MM.1S (cell line): ENCODE measurements at regions not wholly inside any gene's neighbourhood (a gene's known extent, or its start where the extent isn't known, plus 50 kb on each side); places are given as distances from the start of the nearest gene placed in this dataset.

Experiments
- DNase-seq: peaks from one replicate; pipeline ENCODE4 v3.0.0-alpha.2; 2015
- H2AFZ ChIP-seq: fragments of 300-600 bp; sonication (generic); 2 replicates; pipeline ENCODE4 v1.6.0; 2016; ENCODE audit warnings: antibody characterized with exemption, low read length
- H3F3A ChIP-seq: fragments of 300-600 bp; sonication (generic); 2 replicates; pipeline ENCODE4 v1.6.1; 2016; ENCODE audit warnings: mild to moderate bottlenecking, antibody characterized with exemption, low read length, moderate library complexity, mixed read lengths; ENCODE audit not compliant: insufficient read depth
- H3K27ac ChIP-seq: fragments of 300-600 bp; sonication (generic); 2 replicates; pipeline ENCODE4 v1.5.1; 2016; ENCODE audit warnings: mild to moderate bottlenecking, low read length
- H3K27me3 ChIP-seq: fragments of 300-600 bp; sonication (generic); replicated peaks from 2 replicates; pipeline ENCODE4 v1.6.0; 2016; ENCODE audit warnings: low read length; ENCODE audit not compliant: insufficient read depth
- H3K36me3 ChIP-seq: fragments of 300-600 bp; sonication (generic); replicated peaks from 2 replicates; pipeline ENCODE4 v1.6.1; 2016; ENCODE audit warnings: mild to moderate bottlenecking, low read length, mixed read lengths; ENCODE audit not compliant: insufficient read depth
- H3K4me1 ChIP-seq: fragments of 300-600 bp; sonication (generic); 2 replicates; pipeline ENCODE4 v1.6.1; 2016; ENCODE audit warnings: low read length, mixed read lengths
- H3K4me2 ChIP-seq: fragments of 300-600 bp; sonication (generic); 2 replicates; pipeline ENCODE4 v1.6.0; 2016; ENCODE audit warnings: low read depth, low read length
- H3K4me3 ChIP-seq: fragments of 300-600 bp; sonication (generic); 2 replicates; pipeline ENCODE4 v1.5.1; 2016; ENCODE audit warnings: low read length, mixed read lengths
- H3K79me2 ChIP-seq: fragments of 300-600 bp; sonication (generic); 2 replicates; pipeline ENCODE4 v1.6.1; 2016; ENCODE audit warnings: mixed run types, low read length, mixed read lengths
- H3K9ac ChIP-seq: fragments of 300-600 bp; sonication (generic); 2 replicates; pipeline ENCODE4 v1.6.1; 2016; ENCODE audit warnings: low read length, mixed read lengths
- H3K9me2 ChIP-seq: fragments of 300-600 bp; sonication (generic); replicated peaks from 2 replicates; pipeline ENCODE4 v1.6.1; 2016; ENCODE audit warnings: mild to moderate bottlenecking, low read length, mixed read lengths; ENCODE audit not compliant: insufficient read depth
- H3K9me3 ChIP-seq: fragments of 300-600 bp; sonication (generic); replicated peaks from 2 replicates; pipeline ENCODE4 v1.6.1; 2016; ENCODE audit warnings: mild to moderate bottlenecking, low read length, mixed read lengths; ENCODE audit not compliant: insufficient read depth
- H4K20me1 ChIP-seq: fragments of 300-600 bp; sonication (generic); 2 replicates; pipeline ENCODE4 v1.6.1; 2016; ENCODE audit warnings: mild to moderate bottlenecking, low read length, moderate library complexity, mixed read lengths; ENCODE audit not compliant: insufficient read depth
- EZH2 ChIP-seq: fragments of 300-600 bp; sonication (generic); optimal IDR thresholded peaks from 2 replicates; pipeline ENCODE3; 2017; ENCODE audit warnings: low read depth, mild to moderate bottlenecking, antibody characterized with exemption, low read length, mixed read lengths
- EZH2phosphoT487 ChIP-seq: fragments of 300-600 bp; sonication (generic); IDR thresholded peaks from 2 replicates; pipeline ENCODE4 v1.6.1; 2018; ENCODE audit warnings: antibody characterized with exemption, low read length
- TF ChIP-seq, protein P1 (sequence below): fragments of 300-600 bp; sonication (generic); IDR thresholded peaks from 2 replicates; pipeline ENCODE4 v1.5.1; 2016; ENCODE audit warnings: antibody characterized with exemption, low read length, mixed read lengths

DNA sequence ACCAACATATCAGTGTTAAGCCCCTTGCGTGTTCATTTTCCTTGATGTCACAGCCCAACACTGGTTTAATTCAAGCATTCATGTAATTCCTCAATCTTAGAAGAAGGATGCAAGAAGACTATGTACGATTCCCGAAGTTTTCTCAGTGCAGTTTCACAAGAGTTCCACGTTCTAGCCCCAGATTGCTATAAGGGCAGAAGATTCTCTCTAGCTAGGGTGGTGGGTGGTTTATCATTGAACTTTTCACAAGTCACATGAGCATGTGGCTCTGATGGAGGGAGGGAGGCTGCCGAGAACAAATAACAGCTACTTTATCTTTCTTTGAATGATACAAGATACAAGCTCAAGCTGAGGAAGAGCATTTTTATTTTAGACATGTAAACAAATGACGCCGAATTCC lies 71.9 kb upstream of the NHSL1 start:
- no peak for DNase-seq
- H3K4me3 ChIP-seq: no peak overlapping the region
- no peaks in the 10 kb centered on the region for H3K79me2 ChIP-seq
- no peaks in the 10 kb centered on the region for H3K9me2 ChIP-seq
- no peaks in the 10 kb centered on the region for H3K36me3 ChIP-seq
- H3F3A ChIP-seq: no peaks in the 10 kb centered on the region
- H3K27ac ChIP-seq: no peak overlapping the region
- no peak for TF ChIP-seq EZH2
- H2AFZ ChIP-seq: no peak overlapping the region
- no peaks in the 10 kb centered on the region for H3K9me3 ChIP-seq
- H3K4me1 ChIP-seq: no peaks in the 10 kb centered on the region
- H4K20me1 ChIP-seq: no peaks in the 10 kb centered on the region
- no peak overlapping the region for H3K4me2 ChIP-seq
- H3K9ac ChIP-seq: no peak overlapping the region
- no peaks in the 10 kb centered on the region for H3K27me3 ChIP-seq

DNA sequence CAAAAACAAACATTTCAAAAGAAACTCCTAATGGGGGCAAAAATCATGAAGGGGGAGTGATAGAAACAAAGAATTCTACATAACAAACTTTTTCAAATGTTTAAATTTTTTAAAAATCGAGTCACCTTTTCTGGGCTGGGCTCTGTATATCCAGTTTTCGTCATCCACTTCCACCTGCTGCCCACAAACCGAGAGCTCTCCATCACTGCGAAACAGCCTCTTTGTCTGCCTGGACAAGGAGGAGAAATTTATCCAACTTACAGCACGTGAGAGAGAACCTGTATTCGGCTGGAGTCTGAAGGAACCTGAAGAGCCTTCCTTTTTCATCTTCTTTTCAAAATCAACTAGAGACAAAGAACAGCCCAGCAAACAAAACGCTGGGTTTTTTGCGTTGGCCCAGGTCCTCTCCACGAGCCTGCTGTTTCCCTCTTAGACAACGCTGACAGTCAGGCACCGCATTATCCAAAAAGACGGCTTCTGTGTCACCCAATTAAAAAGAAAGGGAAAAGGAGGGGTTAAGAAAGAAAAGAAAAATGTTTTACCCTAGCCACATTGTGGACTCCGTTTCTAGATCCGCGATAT lies 72.4 kb upstream of the NHSL1 start:
- no peaks in the 10 kb centered on the region for H3K36me3 ChIP-seq
- H3K4me2 ChIP-seq: no peak overlapping the region
- H3K9me3 ChIP-seq: no peaks in the 10 kb centered on the region
- H3K4me3 ChIP-seq: no peak overlapping the region
- H3K9ac ChIP-seq: no peak overlapping the region
- H3K27me3 ChIP-seq: no peaks in the 10 kb centered on the region
- H4K20me1 ChIP-seq: no peaks in the 10 kb centered on the region
- H3F3A ChIP-seq: no peaks in the 10 kb centered on the region
- no peak overlapping the region for H3K27ac ChIP-seq
- no peaks in the 10 kb centered on the region for H3K4me1 ChIP-seq
- DNase-seq: no peak
- H3K9me2 ChIP-seq: no peaks in the 10 kb centered on the region
- no peak overlapping the region for H2AFZ ChIP-seq
- TF ChIP-seq, protein P1, sequence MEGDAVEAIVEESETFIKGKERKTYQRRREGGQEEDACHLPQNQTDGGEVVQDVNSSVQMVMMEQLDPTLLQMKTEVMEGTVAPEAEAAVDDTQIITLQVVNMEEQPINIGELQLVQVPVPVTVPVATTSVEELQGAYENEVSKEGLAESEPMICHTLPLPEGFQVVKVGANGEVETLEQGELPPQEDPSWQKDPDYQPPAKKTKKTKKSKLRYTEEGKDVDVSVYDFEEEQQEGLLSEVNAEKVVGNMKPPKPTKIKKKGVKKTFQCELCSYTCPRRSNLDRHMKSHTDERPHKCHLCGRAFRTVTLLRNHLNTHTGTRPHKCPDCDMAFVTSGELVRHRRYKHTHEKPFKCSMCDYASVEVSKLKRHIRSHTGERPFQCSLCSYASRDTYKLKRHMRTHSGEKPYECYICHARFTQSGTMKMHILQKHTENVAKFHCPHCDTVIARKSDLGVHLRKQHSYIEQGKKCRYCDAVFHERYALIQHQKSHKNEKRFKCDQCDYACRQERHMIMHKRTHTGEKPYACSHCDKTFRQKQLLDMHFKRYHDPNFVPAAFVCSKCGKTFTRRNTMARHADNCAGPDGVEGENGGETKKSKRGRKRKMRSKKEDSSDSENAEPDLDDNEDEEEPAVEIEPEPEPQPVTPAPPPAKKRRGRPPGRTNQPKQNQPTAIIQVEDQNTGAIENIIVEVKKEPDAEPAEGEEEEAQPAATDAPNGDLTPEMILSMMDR: no peak
- TF ChIP-seq EZH2 (no peak), EZH2phosphoT487 (no peak)
- no peaks in the 10 kb centered on the region for H3K79me2 ChIP-seq

DNA sequence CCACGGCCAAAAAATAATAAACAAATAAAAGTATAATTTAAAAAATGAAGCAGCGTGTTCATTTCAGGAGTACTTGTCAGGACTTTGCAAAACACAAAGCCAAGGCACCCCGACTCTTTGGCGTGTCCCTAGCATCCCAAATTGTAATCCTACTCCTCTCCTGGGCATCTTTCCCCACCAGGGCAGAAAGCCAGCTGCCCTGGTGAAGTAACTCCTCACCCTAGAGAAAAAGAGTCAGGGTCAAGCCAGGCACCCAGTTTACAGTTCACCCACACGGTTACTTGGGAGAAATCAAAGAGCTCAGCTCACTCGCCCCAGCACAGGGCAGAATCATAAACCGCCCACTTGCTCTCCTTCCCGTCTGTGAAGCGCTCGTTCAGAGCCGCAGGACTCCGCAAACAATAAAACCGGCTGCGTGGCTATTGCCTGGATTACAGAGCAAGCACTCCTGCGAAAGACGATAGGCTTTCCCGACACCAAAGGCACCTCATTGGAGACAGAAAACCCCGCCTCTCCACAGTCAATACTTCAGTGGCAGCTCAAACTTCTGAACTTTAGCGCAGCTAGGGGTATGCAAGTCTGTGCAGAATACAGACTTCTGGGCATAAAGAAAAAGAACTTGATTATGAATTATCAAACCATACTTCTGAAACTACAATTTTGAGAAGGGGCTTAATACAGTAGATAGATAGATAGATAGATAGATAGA lies 73.0 kb upstream of the NHSL1 start:
- Histone ChIP-seq H3K36me3 (no peaks in the 10 kb centered on the region), H3K79me2 (no peaks in the 10 kb centered on the region), H3K4me3 (no peak overlapping the region), H3K27ac (no peak overlapping the region), H4K20me1 (no peaks in the 10 kb centered on the region), H3K9me3 (no peaks in the 10 kb centered on the region), H3K4me2 (no peak overlapping the region), H2AFZ (no peak overlapping the region), H3K9ac (no peak overlapping the region), H3K9me2 (no peaks in the 10 kb centered on the region), H3K4me1 (no peaks in the 10 kb centered on the region), H3F3A (no peaks in the 10 kb centered on the region), H3K27me3 (no peaks in the 10 kb centered on the region)
- no peak for DNase-seq
- TF ChIP-seq, protein P1: no peak

DNA sequence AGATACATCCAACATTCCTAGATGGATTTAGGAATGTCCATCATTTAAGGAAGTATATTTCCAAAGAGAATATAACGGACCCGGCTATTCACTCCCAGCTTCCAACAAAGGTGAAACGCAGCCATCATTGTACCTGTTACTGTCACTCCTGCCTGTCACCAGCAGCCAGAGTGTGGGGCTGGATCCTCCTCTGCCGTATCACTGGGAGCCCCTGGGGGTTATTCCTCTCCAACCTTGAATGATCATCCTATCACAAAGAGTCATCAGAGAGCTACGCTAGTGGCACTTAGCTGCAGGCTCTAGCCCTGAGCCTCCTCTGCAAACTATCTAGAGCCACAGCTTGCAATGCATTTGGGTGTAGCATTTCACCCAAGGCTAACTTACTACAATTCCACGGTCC lies 73.6 kb upstream of the NHSL1 start:
- no peaks in the 10 kb centered on the region for H3K4me1 ChIP-seq
- no peaks in the 10 kb centered on the region for H3F3A ChIP-seq
- H3K36me3 ChIP-seq: no peaks in the 10 kb centered on the region
- H3K4me3 ChIP-seq: no peak overlapping the region
- H3K9me2 ChIP-seq: no peaks in the 10 kb centered on the region
- no peaks in the 10 kb centered on the region for H4K20me1 ChIP-seq
- no peaks in the 10 kb centered on the region for H3K9me3 ChIP-seq
- TF ChIP-seq EZH2phosphoT487: no peak
- TF ChIP-seq, protein P1: no peak
- TF ChIP-seq EZH2: no peak
- no peak overlapping the region for H3K4me2 ChIP-seq
- H3K27me3 ChIP-seq: no peaks in the 10 kb centered on the region
- H2AFZ ChIP-seq: no peak overlapping the region
- no peak overlapping the region for H3K27ac ChIP-seq
- no peaks in the 10 kb centered on the region for H3K79me2 ChIP-seq
- DNase-seq: no peak
- no peak overlapping the region for H3K9ac ChIP-seq
